ENCODE measurements at regions not wholly inside any gene's neighbourhood (a gene's known extent, or its start where the extent isn't known, plus 50 kb on each side); places are given as distances from the start of the nearest gene placed in this dataset.

DNA sequence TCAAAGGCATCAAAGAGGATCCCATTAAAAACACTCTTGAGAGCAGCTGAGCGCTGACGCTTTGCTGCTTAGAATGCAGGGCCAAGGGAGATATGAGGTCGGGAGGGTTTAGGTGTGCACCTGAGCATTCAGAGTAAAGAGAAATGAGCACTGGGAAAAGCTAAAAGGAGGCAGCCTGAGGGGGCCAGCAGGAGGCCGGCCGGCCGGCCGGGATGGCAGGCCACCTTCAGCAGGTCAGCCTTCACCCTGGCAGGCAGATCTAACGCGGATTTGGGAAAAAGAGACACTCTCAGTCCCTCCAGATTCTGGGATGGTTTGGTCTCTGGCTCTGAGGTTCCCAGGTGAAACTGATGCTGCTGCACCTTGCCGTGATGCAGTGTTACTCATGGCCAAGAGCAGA is 393.5 kb downstream of the TRIML1 start:
- TF ChIP-seq, protein P1, sequence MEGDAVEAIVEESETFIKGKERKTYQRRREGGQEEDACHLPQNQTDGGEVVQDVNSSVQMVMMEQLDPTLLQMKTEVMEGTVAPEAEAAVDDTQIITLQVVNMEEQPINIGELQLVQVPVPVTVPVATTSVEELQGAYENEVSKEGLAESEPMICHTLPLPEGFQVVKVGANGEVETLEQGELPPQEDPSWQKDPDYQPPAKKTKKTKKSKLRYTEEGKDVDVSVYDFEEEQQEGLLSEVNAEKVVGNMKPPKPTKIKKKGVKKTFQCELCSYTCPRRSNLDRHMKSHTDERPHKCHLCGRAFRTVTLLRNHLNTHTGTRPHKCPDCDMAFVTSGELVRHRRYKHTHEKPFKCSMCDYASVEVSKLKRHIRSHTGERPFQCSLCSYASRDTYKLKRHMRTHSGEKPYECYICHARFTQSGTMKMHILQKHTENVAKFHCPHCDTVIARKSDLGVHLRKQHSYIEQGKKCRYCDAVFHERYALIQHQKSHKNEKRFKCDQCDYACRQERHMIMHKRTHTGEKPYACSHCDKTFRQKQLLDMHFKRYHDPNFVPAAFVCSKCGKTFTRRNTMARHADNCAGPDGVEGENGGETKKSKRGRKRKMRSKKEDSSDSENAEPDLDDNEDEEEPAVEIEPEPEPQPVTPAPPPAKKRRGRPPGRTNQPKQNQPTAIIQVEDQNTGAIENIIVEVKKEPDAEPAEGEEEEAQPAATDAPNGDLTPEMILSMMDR (IDR thresholded peaks at IDR 0.05), result no peak
- WGBS, 2 donors, result 77 to 79% methylated on average over 10 of the region's 10 CpGs
- H3K27me3 ChIP-seq, result no peaks in the 10 kb centered on the region
- H3K27ac ChIP-seq, result no peak overlapping the region
- DNase-seq (no peak), ATAC-seq (no peak)
- H3K4me1 ChIP-seq, result no peaks in the 10 kb centered on the region
- no peaks in the 10 kb centered on the region for H3K36me3 ChIP-seq
- H3K4me3 ChIP-seq, result no peak overlapping the region
- intact Hi-C loops (cut with DNase I), result no loop called here
- H3K9me3 ChIP-seq, result peaks cover 0 to 9% (median 0%) of the 10 kb centered on the region in 11 donors

GRCh38 chr4:188534297-188534696 is 395.1 kb downstream of the TRIML1 start:
- intact Hi-C loops (cut with DNase I), result no loop called here
- 66 to 73% methylated on average over 4 of the region's 4 CpGs for WGBS, 2 donors
- Histone ChIP-seq H3K4me3 (no peak overlapping the region), H3K9me3 (peaks cover 0 to 24% (median 0%) of the 10 kb centered on the region in 11 donors), H3K36me3 (no peaks in the 10 kb centered on the region), H3K27ac (no peak overlapping the region), H3K27me3 (no peaks in the 10 kb centered on the region), H3K4me1 (no peaks in the 10 kb centered on the region)
- ATAC-seq (no peak), DNase-seq (no peak)
- TF ChIP-seq, protein P1 (IDR thresholded peaks at IDR 0.05), result no peak

- H3K4me3 ChIP-seq, result no peak overlapping the region
- WGBS, 2 donors, result 86 to 89% methylated on average over 6 of the region's 6 CpGs
- H3K27me3 ChIP-seq, result no peaks in the 10 kb centered on the region
- no peaks in the 10 kb centered on the region for H3K36me3 ChIP-seq
- H3K27ac ChIP-seq, result no peak overlapping the region
- H3K9me3 ChIP-seq, result peaks cover 0 to 25% (median 0%) of the 10 kb centered on the region in 11 donors
- DNase-seq, result no peak
- no peak for ATAC-seq
- no peaks in the 10 kb centered on the region for H3K4me1 ChIP-seq
- intact Hi-C loops (cut with DNase I), result no loop called here
- TF ChIP-seq, protein P1 (IDR thresholded peaks at IDR 0.05), result no peak
Measured at GRCh38 chr4:188534917-188535316, 395.7 kb downstream of the TRIML1 start.

DNA sequence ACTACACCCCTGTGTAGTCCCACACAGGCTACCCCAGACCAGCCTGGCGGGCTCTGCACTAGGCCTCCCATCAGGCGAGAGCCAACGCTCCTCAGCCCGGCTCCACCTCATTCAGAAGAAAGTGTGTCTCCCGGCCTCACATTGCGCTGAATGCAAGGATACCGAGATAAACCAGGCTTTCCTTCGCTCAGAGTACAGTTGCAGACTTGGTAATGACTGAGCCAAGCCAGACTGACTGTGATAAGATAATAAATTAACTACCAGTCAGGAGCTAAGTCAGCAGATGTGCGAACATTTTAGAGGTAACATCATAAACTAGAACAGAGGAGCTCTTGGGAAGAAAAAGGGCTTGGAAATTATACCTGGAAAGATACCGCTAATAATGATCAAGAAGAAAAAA is 397.6 kb downstream of the TRIML1 start:
- ATAC-seq, result no peak

More for the DNA sequence above, 397.6 kb downstream of the TRIML1 start:
- Histone ChIP-seq H3K9me3 (peaks cover 0 to 26% (median 0%) of the 10 kb centered on the region in 11 donors), H3K4me3 (no peak overlapping the region), H3K27ac (no peak overlapping the region), H3K4me1 (no peaks in the 10 kb centered on the region), H3K36me3 (no peaks in the 10 kb centered on the region), H3K27me3 (no peaks in the 10 kb centered on the region)
- DNase-seq, result no peak
- TF ChIP-seq, protein P1 (IDR thresholded peaks at IDR 0.05), result no peak
- WGBS, 2 donors, result 40 to 44% methylated on average over 10 of the region's 10 CpGs
- intact Hi-C loops (cut with DNase I), result no loop called here
